Amygdala (tissue), 56 donors: ENCODE measurements at regions not wholly inside any gene's neighbourhood (a gene's known extent, or its start where the extent isn't known, plus 50 kb on each side); places are given as distances from the start of the nearest gene placed in this dataset.

ENCODE experiments used
- DNase-seq, 56 donors: peaks; one replicate each; lab custom pipeline; 2025; lab: John Stamatoyannopoulos, UW

DNA sequence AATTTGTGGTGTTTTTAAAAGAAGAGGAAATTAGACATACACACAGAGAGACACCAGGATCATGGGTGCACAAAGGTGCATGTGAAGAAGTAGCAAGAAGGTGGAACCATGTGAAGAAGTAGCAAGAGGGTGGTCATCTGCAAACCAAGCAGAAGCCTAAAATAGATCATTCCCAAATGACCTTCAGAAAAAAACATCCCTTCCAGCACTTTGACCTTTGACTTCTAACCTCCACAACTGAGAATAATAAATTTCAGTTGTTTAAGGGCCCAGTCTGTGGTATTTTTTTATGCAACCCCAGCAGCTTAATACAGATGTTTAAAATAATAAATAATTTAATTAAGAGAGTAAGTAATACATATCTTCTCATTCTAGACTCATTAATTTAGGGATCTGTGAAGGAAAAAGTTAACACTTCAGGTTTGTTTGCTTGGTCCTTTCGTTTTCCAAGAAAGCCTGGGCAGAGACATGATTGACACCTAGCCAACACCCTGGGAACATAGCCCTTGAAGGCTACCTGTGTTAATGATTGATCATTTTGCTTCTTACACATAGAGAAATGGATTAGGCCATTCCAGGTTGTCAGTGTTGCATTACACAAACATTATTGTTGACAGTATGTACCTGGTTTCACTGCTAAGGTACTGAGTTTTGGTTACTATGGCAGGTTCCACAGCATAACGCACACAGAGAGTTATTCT, 1331.2 kb upstream of the GBE1 start:
- no peak for DNase-seq

DNA sequence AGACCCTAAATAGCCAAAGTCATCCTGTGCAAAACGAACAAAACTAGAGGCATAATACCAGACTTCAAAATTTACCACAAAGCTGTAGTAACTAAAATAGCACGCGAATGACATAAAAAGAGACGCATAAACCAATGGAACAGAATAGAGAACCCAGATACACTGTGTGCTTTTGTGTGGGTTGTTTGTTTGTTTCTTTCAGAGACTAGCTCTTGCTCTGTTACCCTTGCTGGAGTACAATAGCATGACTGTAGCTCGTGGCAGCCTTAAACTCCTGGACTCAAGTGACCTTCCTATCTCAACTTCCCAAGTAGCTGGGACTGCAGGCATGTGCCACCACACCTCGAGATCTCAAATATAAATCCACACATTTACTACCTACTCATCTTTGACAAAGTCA, 1314.6 kb upstream of the GBE1 start:
- no peak for DNase-seq

DNA sequence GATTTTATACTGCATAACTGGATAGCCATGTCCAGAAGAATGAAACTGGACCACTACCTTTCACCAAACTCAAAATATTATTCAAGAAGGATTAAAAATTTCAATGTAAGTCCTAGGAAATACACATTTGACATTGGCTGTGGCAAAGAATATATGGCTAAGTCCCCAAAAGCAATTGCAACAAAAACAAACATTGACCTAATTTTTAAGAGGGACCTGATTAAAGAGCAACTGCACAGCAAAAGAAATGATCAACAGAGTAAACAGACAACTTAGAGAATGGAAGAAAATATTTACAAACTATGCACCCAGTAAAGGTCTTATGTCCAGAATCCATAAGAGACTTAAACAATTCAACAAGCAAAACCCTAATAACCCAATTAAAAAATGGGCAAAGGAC, 1313.0 kb upstream of the GBE1 start:
- DNase-seq, result no peak

DNA sequence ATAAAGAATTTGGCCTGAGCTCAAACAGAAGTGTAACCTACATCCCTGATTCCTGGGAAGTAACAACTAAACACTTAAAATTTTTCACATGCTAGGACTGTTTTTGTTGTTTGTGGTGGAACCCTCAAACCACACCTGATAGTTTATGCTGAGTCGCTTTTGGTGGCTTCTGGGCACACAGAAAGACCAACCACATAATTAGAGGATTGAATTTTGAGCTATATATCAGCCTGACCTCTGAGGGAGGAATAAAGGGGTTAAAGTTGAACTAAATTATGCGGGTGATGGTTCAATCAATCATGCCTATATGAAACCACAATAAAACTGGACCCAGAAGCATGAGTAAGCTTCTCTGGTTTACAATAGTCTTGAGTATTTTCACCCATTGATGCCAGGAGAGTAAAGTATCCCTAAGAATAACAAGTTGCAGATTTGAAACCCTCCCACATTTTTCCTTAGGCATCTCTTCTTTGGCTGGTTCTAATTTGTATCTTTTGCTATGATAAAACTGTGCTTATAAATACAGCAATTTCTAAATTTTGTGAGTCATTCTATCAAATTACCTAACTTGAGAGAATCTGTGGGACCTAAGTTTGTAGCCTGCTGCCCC, 1304.5 kb upstream of the GBE1 start:
- no peak for DNase-seq

DNA sequence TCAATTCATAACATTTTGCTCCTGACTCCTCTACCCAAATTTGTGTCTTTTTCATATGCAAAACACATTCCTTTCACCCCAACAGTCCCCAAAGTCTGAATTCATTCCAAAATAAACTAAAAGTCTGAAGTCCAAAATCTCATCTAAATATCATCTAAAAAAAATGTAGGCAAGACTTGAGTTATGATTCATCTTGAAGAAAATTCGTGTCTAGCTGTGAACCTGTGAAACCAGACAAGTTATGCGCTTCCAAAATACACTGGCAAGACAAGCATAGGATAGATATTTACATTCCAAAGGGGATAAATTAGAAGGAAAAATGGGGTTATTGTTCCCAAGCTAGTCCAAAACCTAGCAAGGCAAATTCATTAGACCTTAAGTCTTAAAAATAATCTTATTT, 1302.0 kb upstream of the GBE1 start:
- DNase-seq, result no peak

DNA sequence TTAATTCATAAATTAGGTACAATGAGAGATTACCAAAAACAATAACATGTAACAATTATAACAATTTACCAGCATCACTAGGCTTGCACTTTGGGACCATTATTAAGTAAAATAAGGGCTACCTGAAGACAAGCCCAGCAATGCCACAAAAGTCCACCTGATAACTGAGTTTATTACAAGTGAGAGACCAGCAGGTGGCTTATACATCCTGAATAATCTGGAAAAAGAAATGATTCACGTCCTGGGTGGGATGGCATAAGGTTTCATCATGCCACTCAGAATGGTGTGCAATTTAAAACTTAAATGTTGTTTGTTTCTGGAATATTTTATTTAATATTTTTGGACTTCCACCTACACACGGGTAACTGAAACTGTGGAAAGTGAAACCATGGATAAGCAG, 1287.1 kb upstream of the GBE1 start:
- DNase-seq, result no peak

DNA sequence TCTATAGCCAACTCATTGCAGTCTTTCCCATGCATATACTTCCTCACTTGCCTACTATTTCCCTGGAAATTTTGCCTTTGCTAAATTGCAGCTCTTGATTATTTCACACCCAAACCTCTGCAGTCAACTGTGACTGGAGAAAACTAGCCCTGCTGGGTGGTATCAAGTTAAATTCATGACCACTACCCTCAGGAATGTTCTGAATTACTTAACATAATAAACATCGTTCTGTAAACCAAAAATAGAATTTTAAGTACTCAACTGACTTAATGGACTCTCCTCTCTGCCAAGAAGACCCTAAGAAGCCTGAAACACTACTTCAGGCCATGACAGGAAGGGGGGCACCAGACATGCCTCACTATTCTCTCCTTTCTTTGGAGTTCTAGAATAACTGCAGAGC, 1278.0 kb upstream of the GBE1 start:
- DNase-seq, result no peak

DNA sequence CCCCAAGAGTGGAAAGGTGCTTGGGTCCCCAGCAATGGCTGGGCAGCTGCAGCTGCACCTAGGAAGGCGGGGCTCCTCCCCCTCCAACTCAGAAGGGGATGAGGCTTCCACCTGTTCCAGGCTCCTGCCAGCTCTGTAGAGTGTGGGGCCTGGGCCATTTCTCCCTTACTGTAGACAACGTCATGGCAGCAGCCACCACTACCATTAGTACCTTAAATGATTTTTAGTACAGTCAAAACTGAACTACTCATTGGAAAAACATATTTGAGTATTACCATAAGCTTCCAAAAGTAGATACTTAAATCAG, 1274.2 kb upstream of the GBE1 start:
- no peak for DNase-seq

DNA sequence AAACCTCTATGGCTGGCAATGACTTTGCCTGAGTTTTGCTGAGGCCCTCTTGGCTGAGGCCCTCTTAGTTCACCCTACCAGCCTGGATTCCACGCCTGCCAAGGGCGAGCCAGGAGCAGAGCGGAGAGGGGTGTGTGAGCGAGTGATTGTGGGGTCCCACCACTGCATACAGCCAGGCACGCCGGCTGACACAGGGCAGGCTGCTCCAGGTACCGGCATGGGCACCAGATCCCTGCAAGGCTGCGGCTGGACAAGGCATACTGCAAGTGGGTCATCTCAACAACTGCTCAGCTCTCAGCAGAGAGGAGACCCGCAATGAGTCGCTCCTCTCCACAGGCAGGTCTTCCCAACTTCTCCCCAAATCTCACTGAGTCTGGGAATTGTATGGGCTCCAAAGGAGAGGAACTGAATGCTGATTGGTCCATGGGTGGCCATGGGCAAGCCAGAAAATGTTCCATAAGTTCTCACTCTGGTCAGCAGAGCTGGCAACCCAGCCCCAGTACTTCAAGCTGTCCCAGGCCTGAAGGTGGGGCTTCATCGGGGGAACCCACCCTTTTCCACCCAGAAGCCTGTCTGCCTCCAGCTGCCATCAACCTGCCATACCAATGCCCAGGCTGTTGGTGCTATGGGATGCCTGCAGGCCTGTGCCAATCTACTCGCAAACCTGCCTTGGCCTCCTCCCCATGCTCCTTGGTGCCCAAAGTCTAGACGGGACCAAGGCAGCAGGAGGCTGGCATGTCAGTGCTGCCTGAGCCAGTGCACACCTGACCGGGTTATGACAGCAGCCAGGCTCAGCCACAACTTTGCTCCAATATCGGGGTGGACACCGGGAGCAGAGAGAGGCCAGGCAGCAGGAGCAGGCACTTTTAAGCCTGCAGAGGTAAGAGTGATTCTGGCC, 1273.6 kb upstream of the GBE1 start:
- DNase-seq, result no peak

DNA sequence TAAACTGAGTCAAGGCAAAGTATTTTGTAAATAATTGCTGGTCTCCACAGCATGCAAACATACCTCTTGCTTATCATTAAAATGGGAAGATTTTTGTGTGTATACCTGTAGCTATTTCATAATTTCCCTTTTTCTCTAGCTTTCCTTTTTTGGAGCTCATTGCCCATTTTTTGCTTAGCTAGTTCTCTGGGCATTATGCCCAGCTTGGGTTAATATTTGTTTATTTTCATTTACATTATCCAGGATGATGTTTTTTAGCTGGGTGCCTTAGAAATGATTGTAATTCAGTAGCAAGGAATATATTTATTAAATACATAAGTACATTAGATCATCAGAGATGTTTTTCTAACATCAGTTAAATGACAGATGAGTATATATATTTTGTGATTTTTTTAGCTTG, 1271.7 kb upstream of the GBE1 start:
- no peak for DNase-seq

DNA sequence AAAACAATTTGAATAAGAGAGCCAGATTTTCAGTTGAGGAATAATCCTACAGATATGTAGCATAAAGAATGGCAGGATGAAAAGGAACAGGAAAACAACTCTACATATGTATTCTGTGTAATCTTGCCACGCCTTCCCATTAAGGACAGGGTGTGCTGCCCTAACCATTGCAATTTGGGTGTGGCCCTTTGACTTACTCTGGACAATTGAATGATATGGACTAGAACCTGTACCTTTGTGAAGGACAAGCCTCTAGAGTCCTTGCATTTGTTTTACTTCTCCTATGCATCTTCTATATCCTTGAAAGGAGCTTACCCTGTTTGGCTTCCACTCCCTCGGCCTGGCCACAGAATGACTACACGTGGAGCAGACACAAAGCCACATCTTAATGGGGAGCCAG, 1261.6 kb upstream of the GBE1 start:
- no peak for DNase-seq

DNA sequence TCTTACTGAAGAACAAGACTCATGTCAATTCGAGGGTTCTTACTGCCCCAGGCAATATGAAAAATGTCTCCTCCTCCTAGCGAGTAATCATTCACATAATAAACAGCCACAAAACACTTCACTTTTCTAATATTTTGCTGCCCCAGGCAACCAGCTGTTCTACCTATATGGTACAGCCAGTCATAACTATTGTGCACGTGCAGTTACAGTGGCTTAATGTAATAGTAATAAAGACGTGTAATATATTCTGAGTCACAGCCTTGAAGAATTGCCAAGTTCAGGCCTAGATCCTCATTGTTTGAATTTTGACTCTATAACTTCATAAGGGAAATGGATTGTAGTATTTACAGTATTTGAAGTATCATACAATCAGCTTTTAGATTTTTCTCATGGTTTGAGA, 1250.0 kb upstream of the GBE1 start:
- no peak for DNase-seq

DNA sequence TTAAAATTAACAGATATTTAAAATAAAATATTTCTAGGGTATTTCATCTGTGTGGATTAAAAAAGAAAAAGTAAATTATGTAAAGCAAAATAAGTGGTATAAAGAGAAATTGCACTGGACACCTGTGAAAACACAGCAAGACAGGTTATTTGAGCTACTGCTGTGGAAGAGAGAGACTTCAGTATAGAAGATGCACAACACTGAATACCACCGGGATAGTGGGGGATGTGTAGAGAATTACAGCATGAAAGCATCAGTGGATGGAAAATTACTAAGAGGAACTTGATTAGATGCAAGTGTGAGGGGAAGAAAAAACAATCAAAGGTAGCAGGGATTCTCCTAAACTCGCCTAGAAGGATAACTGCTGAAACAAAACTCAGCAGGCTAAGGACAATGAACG, 1242.5 kb upstream of the GBE1 start:
- DNase-seq, result no peak

DNA sequence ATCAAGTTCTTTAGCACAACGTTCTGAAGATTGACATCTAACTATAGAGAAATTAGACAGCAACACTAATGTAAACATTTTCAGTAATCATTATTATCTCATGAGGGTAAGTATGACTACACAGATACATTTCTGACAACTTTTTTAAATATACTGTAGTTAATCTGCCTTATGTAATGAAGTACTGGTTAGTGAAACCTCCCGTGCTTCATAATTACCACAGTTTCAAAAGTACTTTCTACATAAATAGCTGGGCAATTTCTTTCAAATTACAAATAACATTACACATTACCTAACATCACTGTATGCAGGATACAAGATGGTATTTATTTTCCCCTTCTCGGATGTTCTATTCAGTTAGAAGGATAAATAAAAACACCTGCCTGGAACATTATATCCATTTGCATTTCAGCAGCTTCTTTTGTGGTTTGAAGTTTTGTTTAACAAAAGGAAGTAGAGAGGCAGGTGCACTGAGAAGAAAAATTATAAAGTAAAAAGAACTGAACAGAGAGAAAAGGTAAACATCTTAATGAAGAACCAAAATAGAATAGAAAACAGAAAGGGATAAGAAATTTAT, 1241.5 kb upstream of the GBE1 start:
- no peak for DNase-seq

DNA sequence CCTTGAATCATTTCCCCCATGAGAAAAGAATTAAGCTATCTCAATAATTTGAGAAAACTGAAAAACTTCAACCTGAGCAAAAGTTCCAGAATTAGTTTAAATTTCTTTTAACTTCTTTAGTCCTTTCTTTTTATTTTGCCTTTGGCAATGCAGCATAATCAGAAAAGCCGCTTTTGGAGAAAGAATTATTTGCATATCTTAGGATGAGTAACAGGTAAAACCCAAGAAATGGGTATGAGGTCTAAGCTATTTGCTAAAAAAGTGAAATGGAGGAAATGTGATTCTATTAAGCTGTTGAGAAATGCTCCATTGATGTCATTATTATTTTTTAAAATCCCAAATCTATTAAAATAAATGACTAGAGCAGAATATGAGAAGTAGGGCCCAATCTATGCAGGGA, 1238.3 kb upstream of the GBE1 start:
- DNase-seq, result no peak

DNA sequence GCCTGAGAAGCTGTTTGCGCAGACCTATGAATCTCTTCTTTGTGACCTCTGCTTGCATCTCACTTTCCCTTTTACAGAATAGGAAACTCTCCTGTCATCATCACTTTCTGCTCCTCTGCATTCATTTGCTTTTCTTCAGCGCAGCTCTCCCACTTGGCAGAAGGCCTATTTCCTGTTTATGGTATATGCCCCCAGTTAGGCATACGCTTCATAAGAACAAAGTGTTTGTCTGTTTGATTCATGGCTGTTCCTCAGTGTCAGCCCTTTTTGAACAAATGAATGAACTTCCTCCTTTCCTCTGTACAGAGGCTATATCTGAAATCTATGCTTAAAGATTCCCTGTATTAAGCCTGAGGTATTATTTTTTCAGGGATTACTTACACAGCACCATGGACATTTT, 1216.9 kb upstream of the GBE1 start:
- no peak for DNase-seq

DNA sequence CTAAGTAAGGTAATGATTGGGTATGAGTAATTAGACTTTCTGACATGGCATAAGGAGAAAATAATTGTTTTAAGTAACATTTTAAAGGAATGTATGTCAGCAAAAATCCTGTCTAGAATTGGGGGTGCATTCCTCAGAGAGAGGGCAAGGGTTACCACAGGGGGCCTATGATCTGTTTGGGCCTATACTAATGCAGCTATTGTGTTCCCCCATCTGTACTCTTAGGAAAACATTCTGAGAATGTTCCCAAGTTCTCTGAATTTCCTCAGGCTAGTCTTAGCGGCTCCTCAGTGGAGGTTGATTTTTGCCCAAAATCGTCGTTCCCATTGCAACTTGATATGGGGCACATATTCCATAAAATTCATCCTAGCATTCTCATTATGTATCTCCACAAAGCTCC, 1216.4 kb upstream of the GBE1 start:
- no peak for DNase-seq

DNA sequence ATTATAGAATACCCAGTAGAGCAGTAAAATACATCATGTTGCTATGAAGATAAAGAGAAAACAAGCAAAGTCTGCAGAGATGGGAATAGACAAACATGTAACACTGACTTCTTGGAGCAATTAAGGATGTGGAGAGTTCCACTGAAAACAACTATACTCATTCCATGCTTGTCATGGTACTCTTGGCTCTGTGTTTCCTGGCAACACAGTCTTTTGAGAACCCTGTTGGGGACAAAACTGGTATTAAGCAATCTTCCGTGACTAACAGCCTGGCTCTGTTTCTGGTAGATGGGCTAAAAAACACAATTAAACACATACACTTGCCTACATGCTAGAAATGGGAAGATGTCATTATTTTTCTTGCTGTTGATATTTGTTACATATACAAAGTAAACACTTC, 1212.3 kb upstream of the GBE1 start:
- DNase-seq, result no peak

DNA sequence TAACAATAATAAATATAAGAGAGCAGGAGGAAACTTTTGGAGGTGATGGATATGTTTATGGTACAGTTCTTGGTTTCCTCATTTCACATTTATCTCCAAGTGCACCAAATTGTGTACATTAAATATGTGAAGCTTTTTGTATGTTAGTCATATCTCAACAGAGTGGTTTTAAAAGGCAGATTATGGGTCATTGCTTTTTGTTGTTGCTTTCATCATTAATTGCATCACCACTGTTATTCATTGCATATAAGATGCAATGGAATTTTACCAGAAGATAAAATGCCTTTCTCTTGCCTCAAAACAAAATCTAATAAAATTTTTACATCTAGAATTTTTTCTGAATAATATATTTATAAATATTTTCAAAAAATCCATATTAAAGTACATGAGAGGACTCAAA, 1198.9 kb upstream of the GBE1 start:
- no peak for DNase-seq

DNA sequence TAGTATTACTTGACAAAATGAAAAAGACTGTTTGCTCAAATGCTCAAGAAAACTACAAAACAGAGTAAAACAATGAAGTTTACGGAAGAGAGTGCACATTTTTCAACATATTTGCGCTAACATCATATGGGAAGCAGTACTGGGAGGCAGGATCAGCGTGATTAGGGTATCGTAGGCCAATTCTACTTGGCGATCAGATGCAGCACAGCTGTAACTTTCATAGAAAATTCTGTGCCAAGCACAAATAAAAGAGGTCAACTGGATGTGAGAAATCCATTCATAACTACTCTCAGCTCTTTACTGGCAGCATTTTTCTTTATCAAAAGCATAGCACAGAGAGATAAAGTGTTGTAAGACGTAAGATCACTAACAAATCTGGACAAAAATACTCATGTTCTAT, 1196.3 kb upstream of the GBE1 start:
- DNase-seq, result no peak

DNA sequence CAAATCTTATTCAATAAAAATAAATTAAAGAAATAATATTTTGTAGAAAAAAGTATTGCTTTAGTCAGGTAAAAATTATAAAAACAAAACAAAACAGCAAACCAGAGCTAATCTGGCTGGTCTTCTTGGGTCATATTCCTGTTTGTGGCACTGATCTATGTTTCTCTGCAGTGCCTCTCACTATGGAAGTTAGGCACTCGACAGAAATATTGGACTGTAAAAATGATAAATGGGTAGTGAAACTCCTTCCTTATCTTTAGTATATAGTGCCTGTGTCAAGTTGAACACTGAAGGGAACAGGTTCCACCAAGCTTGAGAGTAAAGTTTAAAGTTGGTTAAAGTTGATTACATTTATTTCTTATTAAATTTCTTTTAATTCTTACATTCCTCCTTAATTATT, 1195.6 kb upstream of the GBE1 start:
- no peak for DNase-seq

DNA sequence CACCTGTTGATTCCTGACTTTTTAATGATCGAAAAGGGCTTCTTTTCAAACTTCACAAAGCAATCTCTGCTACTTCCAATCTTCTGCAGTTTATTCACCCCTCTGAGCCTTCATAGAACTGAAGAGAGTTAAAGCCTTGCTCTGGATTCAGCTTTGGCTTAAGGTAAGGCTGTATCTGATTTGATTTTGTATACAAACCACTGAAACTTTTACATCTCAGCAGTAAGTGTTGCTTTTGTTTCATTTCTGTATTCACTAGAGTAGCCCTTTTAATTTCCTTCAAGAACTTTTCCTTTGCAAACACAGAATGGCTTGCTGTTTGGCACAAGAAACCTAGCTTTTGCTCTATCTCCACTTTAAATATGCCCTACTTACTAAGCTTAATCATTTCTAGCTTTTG, 1193.0 kb upstream of the GBE1 start:
- no peak for DNase-seq
